ENCODE measurements at regions not wholly inside any gene's neighbourhood (a gene's known extent, or its start where the extent isn't known, plus 50 kb on each side); places are given as distances from the start of the nearest gene placed in this dataset.

GRCh38 chr20:22901921-22902320, 133.2 kb upstream of the SSTR4 start:
- no peak for TF ChIP-seq CTCF (IDR thresholded peaks at IDR 0.05)
- no peak for TF ChIP-seq POLR2A (IDR thresholded peaks at IDR 0.05)
- no peak for TF ChIP-seq POLR2AphosphoS5 (IDR thresholded peaks at IDR 0.05; ENCODE audit: insufficient read depth in 1 of 2, low read depth in 1 of 2)
